Islet of Langerhans (tissue), 1 donor: ENCODE measurements at regions not wholly inside any gene's neighbourhood (a gene's known extent, or its start where the extent isn't known, plus 50 kb on each side); places are given as distances from the start of the nearest gene placed in this dataset.

Source experiments
- FAIRE-seq: peaks from one replicate; lab custom pipeline; 2011; peaks lifted over from hg19 to GRCh38; lab: Jason Lieb, UNC

- no peak for FAIRE-seq
Measured at GRCh38 chr3:189118896-189119295, 52.9 kb upstream of the TPRG1 start.

- FAIRE-seq, result no peak
Measured at GRCh38 chr3:189119950-189120349, 51.8 kb upstream of the TPRG1 start.

DNA sequence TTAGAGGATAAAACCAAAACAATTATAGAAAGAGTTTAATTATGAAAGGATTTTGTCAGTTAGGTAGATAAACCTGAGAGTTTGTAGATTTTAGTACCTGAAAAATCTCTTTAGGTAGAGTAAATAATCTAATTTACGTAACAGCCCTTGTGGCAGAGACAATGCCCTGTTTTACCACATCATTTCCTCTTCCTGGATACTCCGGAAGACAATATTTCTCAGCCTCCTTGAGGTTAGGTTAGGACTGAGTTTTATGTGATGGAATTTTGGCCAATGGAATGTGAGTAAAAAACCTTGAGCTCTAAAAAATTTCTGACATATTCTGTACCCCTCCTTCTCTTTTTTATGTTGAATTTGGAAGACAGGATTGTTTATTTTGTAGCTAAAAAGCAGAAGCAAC, 50.7 kb upstream of the TPRG1 start:
- FAIRE-seq, result no peak
